ENCODE measurements at regions not wholly inside any gene's neighbourhood (a gene's known extent, or its start where the extent isn't known, plus 50 kb on each side); places are given as distances from the start of the nearest gene placed in this dataset.

GRCh38 chr12:126914170-126914793 lies 1352.7 kb upstream of the TMEM132C start:
- intact Hi-C loops (cut with DNase I; ENCODE audit: low total_unique reads) = no loop called here
- Histone ChIP-seq H3K9me3 (peaks cover 0 to 4% (median 0%) of the 10 kb centered on the region in 8 donors), H3K4me3 (no peak overlapping the region), H3K4me1 (no peaks in the 10 kb centered on the region), H3K36me3 (no peaks in the 10 kb centered on the region), H3K27ac (no peak overlapping the region), H3K27me3 (replicated peaks in 1 of 7) (peaks cover 0 to 4% (median 0%) of the 10 kb centered on the region in 7 donors)
- TF ChIP-seq POLR2AphosphoS5 (IDR thresholded peaks at IDR 0.05) = no peak
- no peak for TF ChIP-seq CTCF (IDR thresholded peaks at IDR 0.05 in 8 of 11, conservative IDR thresholded peaks at IDR 0.05 in 3 of 11)
- no peak for TF ChIP-seq POLR2A (IDR thresholded peaks at IDR 0.05)
- WGBS, 5 donors = 79 to 86% (median 84%) methylated on average over 5 of the region's 5 CpGs
- DNase-seq = no peak

GRCh38 chr12:126915309-126915708 lies 1351.7 kb upstream of the TMEM132C start:
- no peak for TF ChIP-seq POLR2A (IDR thresholded peaks at IDR 0.05)
- no peak for TF ChIP-seq CTCF (IDR thresholded peaks at IDR 0.05 in 8 of 11, conservative IDR thresholded peaks at IDR 0.05 in 3 of 11)
- TF ChIP-seq POLR2AphosphoS5 (IDR thresholded peaks at IDR 0.05) = no peak
- Histone ChIP-seq H3K9me3 (peaks cover 0 to 8% (median 0%) of the 10 kb centered on the region in 8 donors), H3K27ac (no peak overlapping the region), H3K4me3 (no peak overlapping the region), H3K27me3 (replicated peaks in 1 of 7) (no peaks in the 10 kb centered on the region), H3K36me3 (no peaks in the 10 kb centered on the region), H3K4me1 (no peaks in the 10 kb centered on the region)
- no peak for DNase-seq
- whole genome bisulfite sequencing, 5 donors = 17 to 48% (median 21%) methylated on average over 6 of the region's 6 CpGs
- intact Hi-C loops (cut with DNase I; ENCODE audit: low total_unique reads) = no loop called here

DNA sequence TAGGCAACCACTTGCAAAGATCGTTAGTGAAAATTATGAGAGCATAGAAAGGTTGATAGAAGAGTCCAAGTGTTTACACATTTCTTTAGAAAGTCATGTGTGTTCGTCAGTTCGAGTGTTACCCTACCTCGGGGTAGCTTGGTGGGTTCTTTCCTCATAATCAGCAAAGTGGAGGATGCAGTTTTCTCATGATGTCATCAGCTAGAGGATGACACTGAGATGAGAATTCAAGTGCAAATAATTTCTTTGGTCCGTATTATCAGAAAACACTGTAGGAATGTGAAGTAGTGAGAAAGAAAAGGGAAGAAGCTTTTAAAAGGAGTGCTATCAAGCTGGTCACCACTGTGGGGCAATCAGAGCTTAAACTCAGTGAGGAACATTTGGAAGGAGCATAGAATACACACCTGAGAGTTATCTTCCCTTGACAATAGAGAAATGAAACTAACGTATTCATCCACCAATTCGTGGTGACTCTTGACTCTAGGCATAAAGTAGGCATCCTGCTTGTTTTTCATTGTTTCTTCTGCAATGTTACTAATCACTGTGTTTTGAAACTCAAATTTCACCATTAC lies 1340.9 kb upstream of the TMEM132C start:
- intact Hi-C loops (cut with DNase I; ENCODE audit: low total_unique reads) = no loop called here
- TF ChIP-seq CTCF (IDR thresholded peaks at IDR 0.05 in 8 of 11, conservative IDR thresholded peaks at IDR 0.05 in 3 of 11) (no peak), POLR2A (IDR thresholded peaks at IDR 0.05) (no peak), POLR2AphosphoS5 (IDR thresholded peaks at IDR 0.05) (no peak)
- Histone ChIP-seq H3K4me1 (no peaks in the 10 kb centered on the region), H3K27ac (no peak overlapping the region), H3K36me3 (no peaks in the 10 kb centered on the region), H3K27me3 (replicated peaks in 1 of 7) (no peaks in the 10 kb centered on the region), H3K4me3 (no peak overlapping the region), H3K9me3 (no peaks in the 10 kb centered on the region)
- no peak for DNase-seq
- WGBS, 5 donors = 73 to 79% (median 76%) methylated on average over 7 of the region's 7 CpGs

- TF ChIP-seq POLR2AphosphoS5 (IDR thresholded peaks at IDR 0.05) = no peak
- TF ChIP-seq CTCF (IDR thresholded peaks at IDR 0.05 in 8 of 11, conservative IDR thresholded peaks at IDR 0.05 in 3 of 11) = no peak
- TF ChIP-seq POLR2A (IDR thresholded peaks at IDR 0.05) = no peak
- DNase-seq = no peak
- no peak overlapping the region for H3K27ac ChIP-seq
- no peak overlapping the region for H3K4me3 ChIP-seq
- no peaks in the 10 kb centered on the region for H3K4me1 ChIP-seq
- 89 to 93% (median 92%) methylated on average over 13 of the region's 13 CpGs for WGBS, 5 donors
- H3K9me3 ChIP-seq = no peaks in the 10 kb centered on the region
- intact Hi-C loops (cut with DNase I; ENCODE audit: low total_unique reads) = no loop called here
- H3K27me3 ChIP-seq (replicated peaks in 1 of 7) = no peaks in the 10 kb centered on the region
- H3K36me3 ChIP-seq = no peaks in the 10 kb centered on the region
Measured at GRCh38 chr12:126930234-126930633, 1336.7 kb upstream of the TMEM132C start.
